Myocyte (in vitro differentiated cells): ENCODE measurements at regions not wholly inside any gene's neighbourhood (a gene's known extent, or its start where the extent isn't known, plus 50 kb on each side); places are given as distances from the start of the nearest gene placed in this dataset.
"Not testable (repeated sequence)": the region's sequence is repeated elsewhere in the genome, so short reads cannot be mapped to it uniquely, and the experiment has no call there.

ENCODE experiments used
- DNase-seq: peaks from one replicate; pipeline ENCODE4 v3.0.0-alpha.2; 2012; ENCODE audit warnings: low read depth

DNA sequence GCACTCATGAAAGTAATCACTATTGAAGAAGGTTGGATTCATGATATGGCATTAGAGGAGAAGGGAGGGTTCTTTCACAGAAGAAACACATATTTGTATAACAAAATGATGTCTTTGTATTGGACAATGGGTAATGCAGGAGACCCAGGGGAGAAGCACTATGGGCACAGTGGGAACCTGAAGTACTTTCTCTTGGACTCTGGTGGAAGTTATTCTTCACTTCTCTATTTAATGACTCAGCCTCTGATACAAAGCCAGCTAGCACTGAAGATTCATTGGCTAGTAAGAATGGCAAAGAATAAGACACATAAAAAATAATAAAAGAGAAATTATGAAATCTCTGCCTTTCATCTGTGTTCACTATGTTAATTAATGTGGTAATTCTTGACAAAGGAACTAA, 149.9 kb upstream of the PRR16 start:
- DNase-seq: no peak

DNA sequence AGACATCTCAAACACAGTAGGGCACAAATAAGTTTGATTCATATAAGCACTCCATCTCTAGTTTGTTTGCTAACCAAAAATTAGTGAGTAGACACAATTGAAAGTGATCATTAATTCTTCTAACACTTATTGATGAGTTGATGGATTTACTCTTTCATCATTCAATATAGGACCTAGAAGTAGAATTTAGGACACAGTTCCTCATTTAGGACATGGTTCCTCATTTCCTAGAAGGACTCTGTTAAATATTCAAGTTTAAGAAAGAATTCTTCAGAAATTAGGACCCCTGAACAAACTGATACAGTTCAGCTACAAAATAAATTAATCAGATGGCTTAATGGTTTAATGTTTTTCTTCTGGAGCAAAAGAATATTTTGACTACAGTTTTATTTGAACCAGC, 143.5 kb upstream of the PRR16 start:
- DNase-seq: no peak

DNA sequence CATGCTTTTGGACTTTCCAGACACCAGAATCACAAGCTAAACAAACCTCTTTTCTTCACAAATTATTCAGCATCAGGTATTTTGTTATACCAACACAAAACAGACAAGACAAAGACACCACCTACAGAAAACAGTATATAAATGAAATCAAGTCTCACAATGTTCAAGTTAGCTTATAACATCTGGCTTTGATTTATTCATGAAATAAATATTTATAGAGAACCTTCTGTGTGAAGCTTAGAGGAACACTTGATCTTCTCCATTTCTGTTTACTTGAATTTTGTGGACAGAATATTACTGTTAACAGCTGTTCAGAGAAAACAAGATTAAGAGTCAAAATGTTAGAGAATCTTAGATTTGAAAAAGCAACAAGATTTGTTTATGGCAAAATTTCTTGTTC, 137.4 kb upstream of the PRR16 start:
- peak; percentile 19 for DNase-seq

DNA sequence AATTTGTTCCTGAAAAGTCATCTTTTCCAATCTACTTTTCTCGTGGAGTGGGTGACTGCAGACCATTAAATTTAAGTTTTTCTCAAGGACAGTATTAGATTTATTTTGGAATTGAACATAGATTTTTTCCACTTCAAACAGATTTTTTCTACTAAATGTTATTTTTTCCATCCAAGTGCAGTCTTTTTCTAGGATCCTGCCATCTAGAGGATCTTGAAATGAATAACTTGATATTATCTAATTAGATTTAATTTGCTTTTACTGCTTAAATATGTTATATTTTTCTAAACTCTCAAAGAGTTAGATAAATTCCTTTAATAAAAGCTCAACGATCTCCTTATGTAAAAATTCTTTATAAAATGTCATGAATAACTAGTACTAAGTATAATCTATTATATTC, 136.9 kb upstream of the PRR16 start:
- peak; percentile 19 for DNase-seq

DNA sequence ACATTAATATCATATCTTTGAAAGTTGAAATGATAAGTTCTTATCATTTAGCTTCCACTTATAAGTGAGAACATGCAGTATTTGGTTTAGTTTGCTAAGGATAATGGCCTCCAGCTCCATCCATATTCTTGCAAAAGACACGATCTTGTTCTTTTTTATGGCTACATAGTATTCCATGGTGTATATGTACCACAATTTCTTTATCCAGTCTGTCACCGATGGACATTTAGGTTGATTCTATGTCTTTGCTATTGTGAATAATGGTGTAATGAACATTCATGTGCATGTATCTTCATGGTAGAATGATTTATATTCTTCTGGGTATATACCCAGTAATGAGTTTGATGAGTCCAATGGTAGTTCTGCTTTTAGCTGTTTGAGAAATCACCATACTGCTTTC, 135.0 kb upstream of the PRR16 start:
- DNase-seq: no peak

DNA sequence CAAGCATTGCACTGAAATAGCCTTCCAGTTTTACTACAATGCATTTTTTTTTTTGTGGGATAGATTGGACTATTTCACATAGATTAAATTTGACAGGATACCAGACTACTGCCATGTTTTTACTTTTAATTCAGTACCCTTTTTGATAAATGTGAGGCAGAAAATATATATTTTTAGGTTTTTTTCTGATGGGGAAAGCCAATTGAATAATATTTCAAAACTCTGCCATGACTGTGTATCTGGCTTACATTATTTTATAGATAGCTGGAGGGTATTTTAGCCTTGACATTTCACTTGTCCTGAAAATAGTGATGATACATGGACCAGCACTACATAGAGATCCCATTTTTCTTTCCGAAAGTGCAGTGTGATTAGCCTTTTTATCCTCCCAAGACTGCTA, 133.5 kb upstream of the PRR16 start:
- DNase-seq: no peak

DNA sequence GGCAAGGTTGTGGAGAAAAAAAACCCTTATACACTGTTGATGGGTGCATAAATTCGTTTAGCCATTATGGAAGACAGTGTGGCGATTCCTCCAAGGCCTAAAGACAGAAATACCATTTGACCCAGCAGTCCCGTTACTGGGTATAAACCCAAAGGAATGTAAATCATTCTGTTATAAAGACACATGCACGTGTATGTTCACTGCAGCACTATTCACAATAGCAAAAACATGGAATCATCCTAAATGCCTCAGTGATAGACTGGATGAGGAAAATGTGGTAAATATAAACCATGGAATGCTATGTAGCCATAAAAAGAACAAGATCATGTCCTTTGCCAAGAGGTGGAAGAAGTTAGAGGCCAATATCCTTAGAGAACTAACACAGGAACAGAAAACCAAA, 119.9 kb upstream of the PRR16 start:
- DNase-seq: no peak

GRCh38 chr5:120345947-120346346, 118.2 kb upstream of the PRR16 start:
- DNase-seq: no peak

DNA sequence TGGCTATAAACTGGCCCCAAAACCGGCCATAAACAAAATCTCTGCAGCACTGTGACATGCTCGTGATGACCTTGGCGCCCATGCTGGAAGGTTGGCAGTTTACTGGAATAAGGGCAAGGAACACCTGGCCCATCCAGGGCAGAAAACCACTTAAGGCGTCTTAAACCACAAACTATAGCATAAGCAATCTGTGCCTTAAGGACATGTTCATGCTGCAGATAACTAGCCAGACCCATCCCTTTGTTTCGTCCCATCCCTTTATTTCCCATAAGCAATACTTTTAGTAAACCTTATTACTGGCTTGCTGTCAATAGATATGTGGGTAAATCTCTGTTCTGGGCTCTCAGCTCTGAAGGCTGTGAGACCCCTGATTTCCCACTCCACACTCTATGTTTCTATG, 113.0 kb upstream of the PRR16 start:
- not testable (repeated sequence) for DNase-seq

DNA sequence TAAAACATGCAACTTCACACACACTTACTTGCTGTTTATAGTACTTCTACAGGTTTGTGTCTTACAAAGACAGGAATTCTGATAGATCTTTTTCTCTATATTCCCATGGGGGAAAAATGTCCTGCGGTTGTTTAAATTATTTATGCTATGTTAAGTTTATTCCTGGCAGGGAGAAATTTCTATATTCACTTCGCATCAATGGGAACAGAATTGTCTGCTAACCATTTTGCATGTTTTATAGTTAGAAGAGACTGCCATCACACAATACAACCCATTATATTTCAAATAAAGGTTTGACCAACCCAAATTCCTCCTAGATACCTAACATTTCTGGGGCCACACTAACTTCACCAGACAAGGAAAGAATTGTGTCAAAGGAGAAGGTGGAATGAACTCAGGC, 110.0 kb upstream of the PRR16 start:
- no peak for DNase-seq

- DNase-seq: no peak
These were observed 105.2 kb upstream of the PRR16 start for GRCh38 chr5:120358949-120359348.

DNA sequence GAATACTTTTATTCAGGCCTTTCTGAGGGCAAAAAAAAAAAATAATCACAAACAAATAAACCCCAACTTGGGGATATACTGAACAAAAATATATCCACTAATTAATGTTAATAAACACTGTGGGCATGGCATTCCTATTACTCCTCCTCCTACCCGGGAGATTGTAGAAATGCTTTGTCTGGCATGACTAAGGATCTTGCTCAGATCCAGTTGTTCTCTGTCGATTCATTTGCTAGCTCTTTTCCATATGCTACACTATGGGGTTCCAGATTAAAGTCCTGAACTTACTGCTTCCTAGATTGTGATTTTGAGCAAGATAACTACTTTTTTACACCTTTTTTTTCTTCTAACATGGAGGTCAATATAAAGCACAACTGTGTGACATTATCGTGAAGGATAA, 102.2 kb upstream of the PRR16 start:
- no peak for DNase-seq

DNA sequence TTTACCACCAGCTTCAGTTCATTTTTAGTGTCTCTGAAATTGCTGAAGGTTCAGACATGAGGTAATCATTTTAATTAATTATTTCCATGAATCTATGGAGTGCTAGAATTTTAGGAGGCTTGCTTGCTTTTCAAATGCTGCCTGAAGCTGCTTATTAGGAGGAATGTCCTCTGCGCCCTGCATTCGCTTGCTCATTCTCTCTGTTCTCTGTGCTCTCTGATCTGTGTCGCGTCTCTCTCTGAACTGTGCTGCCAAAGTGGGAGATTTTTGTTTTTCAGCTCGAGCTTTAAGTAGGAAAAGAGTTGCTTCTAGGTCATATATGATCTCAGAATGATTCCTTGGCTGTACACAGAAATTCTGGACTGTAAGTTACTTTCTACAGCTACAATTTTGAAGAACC, 101.7 kb upstream of the PRR16 start:
- DNase-seq: no peak

GRCh38 chr5:120365656-120366446, 98.2 kb upstream of the PRR16 start:
- no peak for DNase-seq

DNA sequence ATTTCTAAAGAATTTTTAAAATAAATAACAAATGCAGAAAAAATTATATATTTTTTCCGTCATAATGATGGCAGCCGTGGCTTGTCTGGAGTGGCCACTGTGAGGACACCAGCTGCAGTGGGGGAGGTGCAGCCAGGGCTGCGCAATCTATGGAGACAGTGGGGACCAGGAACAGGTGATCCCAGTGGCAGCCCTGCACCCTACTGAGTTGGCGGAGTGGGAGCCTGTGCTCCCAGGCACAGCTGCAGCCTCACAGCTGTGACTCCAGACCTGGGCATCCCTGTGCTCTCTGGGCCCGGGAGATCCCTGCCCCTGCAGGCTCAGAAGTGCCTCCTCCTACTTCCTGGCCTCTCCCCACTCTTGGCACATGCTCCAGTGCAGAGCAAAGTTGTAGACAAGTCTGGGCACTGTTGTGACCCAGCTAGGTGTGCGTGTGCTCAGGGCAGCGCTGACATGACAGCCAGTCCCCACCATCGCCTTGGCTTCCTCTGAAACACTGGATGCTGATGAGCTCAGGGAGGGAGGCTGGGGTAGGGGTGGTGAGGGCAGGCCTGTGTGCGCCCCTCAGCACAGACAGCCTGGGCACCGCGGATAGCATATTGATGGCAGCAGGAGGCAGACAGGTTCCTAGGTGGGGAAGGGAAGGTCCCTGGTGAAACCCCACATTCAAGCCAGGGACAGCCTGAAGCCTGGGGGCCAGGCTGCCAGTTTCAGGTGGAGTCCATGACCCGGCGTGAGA, 96.0 kb upstream of the PRR16 start:
- no peak for DNase-seq

DNA sequence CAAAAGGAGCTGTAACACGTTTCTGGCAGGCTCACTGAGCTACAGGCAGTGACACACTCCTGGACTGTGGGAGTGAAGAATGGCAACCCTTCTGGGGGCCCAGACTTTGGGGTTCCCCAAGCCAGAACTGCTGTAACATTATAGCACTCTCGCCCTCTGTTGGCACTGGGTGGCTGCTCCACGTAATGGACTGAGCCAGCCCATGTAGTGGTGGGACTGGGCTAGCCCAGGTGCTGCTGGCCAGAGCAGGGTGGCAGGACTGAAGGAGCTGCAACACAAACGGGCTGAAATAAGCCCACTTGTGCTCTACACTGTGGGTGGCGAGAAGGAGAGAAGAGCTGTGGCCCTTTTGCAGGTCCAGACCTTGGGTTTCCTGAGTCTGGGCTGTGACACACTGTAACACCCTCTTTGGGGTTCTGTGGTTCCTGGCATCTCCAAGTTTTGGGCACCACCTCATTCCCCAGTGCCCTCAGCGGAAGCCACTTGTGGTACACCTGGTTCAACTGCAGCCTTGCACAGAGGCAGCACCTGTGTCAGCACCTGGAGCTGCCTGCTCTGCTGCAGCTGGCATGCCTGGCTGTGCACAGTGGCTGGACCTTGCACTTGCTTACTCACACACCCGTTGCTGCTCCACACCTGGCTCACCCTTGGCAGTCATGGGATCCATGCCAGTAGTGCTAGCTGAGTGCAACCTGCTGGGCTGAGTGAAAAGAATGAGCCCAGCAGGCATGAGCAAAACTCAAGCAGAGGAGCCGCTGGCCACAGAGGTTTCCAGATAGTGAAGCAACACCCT, 95.0 kb upstream of the PRR16 start:
- DNase-seq: no peak

- DNase-seq: no peak
These were observed 91.2 kb upstream of the PRR16 start for GRCh38 chr5:120372899-120373298.

DNA sequence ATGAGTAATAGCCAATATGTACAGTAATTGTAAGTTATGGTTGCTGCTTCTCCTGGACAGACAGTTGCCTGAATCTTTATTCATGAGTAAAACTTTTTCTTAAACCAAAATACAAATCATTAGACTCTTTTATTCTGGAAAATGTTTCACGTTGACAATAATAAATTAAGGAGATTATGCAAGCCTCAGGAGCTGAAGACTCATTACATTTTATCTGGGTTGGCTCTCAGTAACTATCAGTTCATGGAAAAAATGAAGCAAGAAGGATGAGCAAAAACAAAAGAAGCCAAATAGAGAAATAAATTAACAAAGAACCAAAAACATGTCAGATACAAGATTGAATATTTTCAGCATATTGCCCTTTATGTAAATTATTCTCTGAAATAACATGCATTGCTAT, 88.9 kb upstream of the PRR16 start:
- no peak for DNase-seq

- no peak for DNase-seq
These were observed 83.5 kb upstream of the PRR16 start for GRCh38 chr5:120380644-120381043.

DNA sequence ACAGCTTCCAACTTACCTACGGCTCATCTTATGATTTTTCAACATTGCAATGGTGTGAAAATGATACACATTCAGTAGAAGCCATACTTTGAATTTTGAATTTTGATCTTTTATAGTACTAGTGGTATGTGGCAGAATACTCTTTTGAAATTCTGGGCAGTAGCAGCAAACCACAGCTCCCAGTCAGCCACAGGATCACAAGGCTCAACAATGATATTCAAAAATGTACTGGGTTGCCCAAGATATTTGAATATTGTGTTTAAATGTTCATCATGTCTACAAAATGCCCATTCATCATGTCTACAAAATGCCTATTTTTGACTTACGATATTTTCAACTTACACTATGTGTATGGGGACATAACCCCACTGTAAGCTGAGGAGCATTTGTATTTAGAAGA, 81.3 kb upstream of the PRR16 start:
- peak; percentile 41 for DNase-seq

GRCh38 chr5:120386981-120387380, 77.1 kb upstream of the PRR16 start:
- no peak for DNase-seq
